Liver (tissue), 2 donors: ENCODE measurements at regions not wholly inside any gene's neighbourhood (a gene's known extent, or its start where the extent isn't known, plus 50 kb on each side); places are given as distances from the start of the nearest gene placed in this dataset.

ENCODE experiments used
- TF ChIP-seq, protein P1 (sequence below): fragments of 150-350 bp; IDR thresholded peaks from 2 replicates; pipeline ENCODE4 v1.5.1; 2017; ENCODE audit warnings: improper control_type of control experiment, low read depth, low read length; ENCODE audit not compliant: missing input control
- TF ChIP-seq, protein P2 (sequence below): IDR thresholded peaks from 2 replicates; pipeline ENCODE4 v1.6.1; 2016; ENCODE audit warnings: antibody characterized with exemption
- donor health status: healthy.

DNA sequence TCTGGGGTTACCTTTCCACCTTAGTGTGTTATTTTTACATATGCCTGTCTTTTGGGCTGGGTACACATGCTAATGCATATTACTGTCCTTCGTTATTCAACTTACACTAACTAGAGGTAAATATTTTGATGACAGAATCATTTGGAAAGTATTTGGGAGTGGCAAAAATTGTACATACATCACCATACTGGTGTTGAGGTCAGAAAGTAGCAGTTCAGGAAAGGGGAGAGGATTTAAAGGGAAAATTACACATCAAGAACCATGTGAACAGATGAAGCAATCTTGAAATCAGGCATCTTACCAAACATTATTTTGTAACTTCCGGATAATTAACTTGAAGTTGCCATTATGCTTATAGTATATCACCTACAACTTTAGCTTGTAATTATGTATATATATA lies 379.7 kb downstream of the RND3 start:
- TF ChIP-seq, protein P1, sequence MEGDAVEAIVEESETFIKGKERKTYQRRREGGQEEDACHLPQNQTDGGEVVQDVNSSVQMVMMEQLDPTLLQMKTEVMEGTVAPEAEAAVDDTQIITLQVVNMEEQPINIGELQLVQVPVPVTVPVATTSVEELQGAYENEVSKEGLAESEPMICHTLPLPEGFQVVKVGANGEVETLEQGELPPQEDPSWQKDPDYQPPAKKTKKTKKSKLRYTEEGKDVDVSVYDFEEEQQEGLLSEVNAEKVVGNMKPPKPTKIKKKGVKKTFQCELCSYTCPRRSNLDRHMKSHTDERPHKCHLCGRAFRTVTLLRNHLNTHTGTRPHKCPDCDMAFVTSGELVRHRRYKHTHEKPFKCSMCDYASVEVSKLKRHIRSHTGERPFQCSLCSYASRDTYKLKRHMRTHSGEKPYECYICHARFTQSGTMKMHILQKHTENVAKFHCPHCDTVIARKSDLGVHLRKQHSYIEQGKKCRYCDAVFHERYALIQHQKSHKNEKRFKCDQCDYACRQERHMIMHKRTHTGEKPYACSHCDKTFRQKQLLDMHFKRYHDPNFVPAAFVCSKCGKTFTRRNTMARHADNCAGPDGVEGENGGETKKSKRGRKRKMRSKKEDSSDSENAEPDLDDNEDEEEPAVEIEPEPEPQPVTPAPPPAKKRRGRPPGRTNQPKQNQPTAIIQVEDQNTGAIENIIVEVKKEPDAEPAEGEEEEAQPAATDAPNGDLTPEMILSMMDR, result no peak
- TF ChIP-seq, protein P2, sequence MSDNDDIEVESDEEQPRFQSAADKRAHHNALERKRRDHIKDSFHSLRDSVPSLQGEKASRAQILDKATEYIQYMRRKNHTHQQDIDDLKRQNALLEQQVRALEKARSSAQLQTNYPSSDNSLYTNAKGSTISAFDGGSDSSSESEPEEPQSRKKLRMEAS, result no peak
